Activated CD4-positive, alpha-beta memory T cell treated with anti-CD3 and anti-CD28 coated beads, Interleukin-2, amount 10 ng/mL, durations not matched to agents 7 days and 5 days (primary cell): ENCODE measurements at regions not wholly inside any gene's neighbourhood (a gene's known extent, or its start where the extent isn't known, plus 50 kb on each side); places are given as distances from the start of the nearest gene placed in this dataset.
A peak's percentile ranks its signal among the peaks of the same experiment; 100 is the strongest.

Experiments used
- CTCF ChIA-PET: fragments of 350-600 bp; sonication (Branson Sonifier 250); formaldehyde crosslinking; loops from one replicate; lab custom pipeline; 2021; ENCODE audit warnings: antibody characterized with exemption, inconsistent platforms; lab: Charles Lee
- POLR2A ChIA-PET: fragments of 350-600 bp; sonication (Branson Sonifier 250); formaldehyde crosslinking; loops from one replicate; lab custom pipeline; 2021; ENCODE audit warnings: antibody characterized with exemption; lab: Charles Lee
- DNase-seq: peaks from one replicate; pipeline ENCODE4 v3.0.0-alpha.2; 2020
- H3K27ac Mint-ChIP-seq: one replicate; pipeline ENCODE4 v1.8.0; 2021; ENCODE audit warnings: mild to moderate bottlenecking, mixed read lengths
- H3K27me3 Mint-ChIP-seq: one replicate; pipeline ENCODE4 v1.8.0; 2021; ENCODE audit warnings: mixed read lengths
- H3K36me3 Mint-ChIP-seq: one replicate; pipeline ENCODE4 v1.8.0; 2021; ENCODE audit warnings: low read depth, mixed read lengths
- H3K4me1 Mint-ChIP-seq: one replicate; pipeline ENCODE4 v1.8.0; 2021; ENCODE audit warnings: mixed read lengths
- H3K4me3 Mint-ChIP-seq: one replicate; pipeline ENCODE4 v1.8.0; 2021; ENCODE audit warnings: mild to moderate bottlenecking, mixed read lengths
- H3K9me3 Mint-ChIP-seq: one replicate; pipeline ENCODE4 v1.8.0; 2021; ENCODE audit warnings: mixed read lengths

GRCh38 chr7:35550831-35551230, 144.1 kb downstream of the HERPUD2 start:
- no peaks in the 10 kb centered on the region for H3K9me3 Mint-ChIP-seq
- peaks cover 10% of the 10 kb centered on the region for H3K27me3 Mint-ChIP-seq
- H3K4me3 Mint-ChIP-seq, result no peak overlapping the region
- no peak overlapping the region for H3K27ac Mint-ChIP-seq
- no peak for DNase-seq
- no peaks in the 10 kb centered on the region for H3K4me1 Mint-ChIP-seq
- ChIA-PET CTCF (no interaction called here), POLR2A (no interaction called here)
- no peaks in the 10 kb centered on the region for H3K36me3 Mint-ChIP-seq

GRCh38 chr7:35549781-35550180, 145.2 kb downstream of the HERPUD2 start:
- Mint-ChIP-seq H3K4me3 (no peak overlapping the region), H3K4me1 (no peaks in the 10 kb centered on the region), H3K27ac (no peak overlapping the region), H3K36me3 (no peaks in the 10 kb centered on the region), H3K27me3 (peaks cover 10% of the 10 kb centered on the region), H3K9me3 (no peaks in the 10 kb centered on the region)
- CTCF ChIA-PET, result no interaction called here
- DNase-seq, result no peak
- POLR2A ChIA-PET, result no interaction called here

- H3K4me1 Mint-ChIP-seq, result no peaks in the 10 kb centered on the region
- peaks cover 13% of the 10 kb centered on the region for H3K27me3 Mint-ChIP-seq
- no peak overlapping the region for H3K4me3 Mint-ChIP-seq
- no peaks in the 10 kb centered on the region for H3K36me3 Mint-ChIP-seq
- POLR2A ChIA-PET, result no interaction called here
- H3K27ac Mint-ChIP-seq, result no peak overlapping the region
- DNase-seq, result no peak
- H3K9me3 Mint-ChIP-seq, result no peaks in the 10 kb centered on the region
- CTCF ChIA-PET, result interaction anchor here (0.8 to 0.9 kb wide), 2 partner anchors 10 to 28 kb away, joined by 3 to 4 read pairs; no protein-coding TSS in a partner anchor
These were observed 146.6 kb downstream of the HERPUD2 start for GRCh38 chr7:35548291-35548690.

GRCh38 chr7:35546691-35547429, 148.1 kb downstream of the HERPUD2 start:
- no peak overlapping the region for H3K27ac Mint-ChIP-seq
- ChIA-PET CTCF (interaction anchor here (1.2 kb wide), 1 partner anchor 27 kb away, joined by 4 read pairs; no protein-coding TSS in a partner anchor), POLR2A (no interaction called here)
- no peaks in the 10 kb centered on the region for H3K36me3 Mint-ChIP-seq
- H3K27me3 Mint-ChIP-seq, result peaks cover 16% of the 10 kb centered on the region
- DNase-seq, result no peak
- H3K4me1 Mint-ChIP-seq, result no peaks in the 10 kb centered on the region
- H3K9me3 Mint-ChIP-seq, result no peaks in the 10 kb centered on the region
- H3K4me3 Mint-ChIP-seq, result no peak overlapping the region

GRCh38 chr7:35545831-35546230, 149.1 kb downstream of the HERPUD2 start:
- peaks cover 16% of the 10 kb centered on the region for H3K27me3 Mint-ChIP-seq
- no peak overlapping the region for H3K4me3 Mint-ChIP-seq
- H3K27ac Mint-ChIP-seq, result no peak overlapping the region
- ChIA-PET POLR2A (no interaction called here), CTCF (interaction anchor here (1.2 kb wide), 1 partner anchor 25 kb away, joined by 4 read pairs; no protein-coding TSS in a partner anchor)
- no peak for DNase-seq
- H3K36me3 Mint-ChIP-seq, result no peaks in the 10 kb centered on the region
- no peaks in the 10 kb centered on the region for H3K4me1 Mint-ChIP-seq
- H3K9me3 Mint-ChIP-seq, result no peaks in the 10 kb centered on the region

- POLR2A ChIA-PET, result no interaction called here
- CTCF ChIA-PET, result interaction anchor here (1.0 to 1.5 kb wide), 2 partner anchors 33 to 79 kb away, joined by 3 read pairs; no protein-coding TSS in a partner anchor
- no peaks in the 10 kb centered on the region for H3K36me3 Mint-ChIP-seq
- no peak overlapping the region for H3K27ac Mint-ChIP-seq
- no peak for DNase-seq
- peaks cover 16% of the 10 kb centered on the region for H3K27me3 Mint-ChIP-seq
- H3K4me1 Mint-ChIP-seq, result no peaks in the 10 kb centered on the region
- no peaks in the 10 kb centered on the region for H3K9me3 Mint-ChIP-seq
- H3K4me3 Mint-ChIP-seq, result no peak overlapping the region
These were observed 150.8 kb downstream of the HERPUD2 start for GRCh38 chr7:35544028-35544742.

GRCh38 chr7:35537067-35538023, 157.6 kb downstream of the HERPUD2 start:
- no peaks in the 10 kb centered on the region for H3K36me3 Mint-ChIP-seq
- DNase-seq, result peak; percentile 81
- H3K27ac Mint-ChIP-seq, result no peak overlapping the region
- H3K9me3 Mint-ChIP-seq, result no peaks in the 10 kb centered on the region
- POLR2A ChIA-PET, result no interaction called here
- peaks cover 5% of the 10 kb centered on the region for H3K4me1 Mint-ChIP-seq
- peaks cover 11% of the 10 kb centered on the region for H3K27me3 Mint-ChIP-seq
- CTCF ChIA-PET, result interaction anchor here (0.7 to 1.1 kb wide), 3 partner anchors 13 to 111 kb away, joined by 3 to 4 read pairs (median 3); no protein-coding TSS in a partner anchor
- peak overlapping the region; percentile 38 for H3K4me3 Mint-ChIP-seq

- H3K4me3 Mint-ChIP-seq, result no peak overlapping the region
- H3K36me3 Mint-ChIP-seq, result no peaks in the 10 kb centered on the region
- no peaks in the 10 kb centered on the region for H3K9me3 Mint-ChIP-seq
- no peak overlapping the region for H3K27ac Mint-ChIP-seq
- no peak for DNase-seq
- peaks cover 5% of the 10 kb centered on the region for H3K4me1 Mint-ChIP-seq
- H3K27me3 Mint-ChIP-seq, result peaks cover 15% of the 10 kb centered on the region
- ChIA-PET CTCF (interaction anchor here (0.9 kb wide), 1 partner anchor 89 kb away, joined by 3 read pairs; no protein-coding TSS in a partner anchor), POLR2A (no interaction called here)
These were observed 158.5 kb downstream of the HERPUD2 start for GRCh38 chr7:35536396-35536826.

GRCh38 chr7:35533902-35534301, 161.0 kb downstream of the HERPUD2 start:
- no peak for DNase-seq
- Mint-ChIP-seq H3K4me1 (peaks cover 5% of the 10 kb centered on the region), H3K36me3 (no peaks in the 10 kb centered on the region), H3K9me3 (no peaks in the 10 kb centered on the region), H3K4me3 (no peak overlapping the region), H3K27ac (no peak overlapping the region), H3K27me3 (peaks cover 18% of the 10 kb centered on the region)
- POLR2A ChIA-PET, result no interaction called here
- CTCF ChIA-PET, result interaction anchor here (1.0 kb wide), 1 partner anchor 22 kb away, joined by 4 read pairs; no protein-coding TSS in a partner anchor

GRCh38 chr7:35530124-35531109, 164.5 kb downstream of the HERPUD2 start:
- no peak overlapping the region for H3K4me3 Mint-ChIP-seq
- H3K27ac Mint-ChIP-seq, result no peak overlapping the region
- H3K9me3 Mint-ChIP-seq, result no peaks in the 10 kb centered on the region
- H3K4me1 Mint-ChIP-seq, result no peaks in the 10 kb centered on the region
- ChIA-PET CTCF (no interaction called here), POLR2A (no interaction called here)
- DNase-seq, result no peak
- no peaks in the 10 kb centered on the region for H3K36me3 Mint-ChIP-seq
- peaks cover 8% of the 10 kb centered on the region for H3K27me3 Mint-ChIP-seq

GRCh38 chr7:35529713-35530112, 165.2 kb downstream of the HERPUD2 start:
- Mint-ChIP-seq H3K36me3 (no peaks in the 10 kb centered on the region), H3K27ac (no peak overlapping the region), H3K9me3 (no peaks in the 10 kb centered on the region), H3K4me3 (no peak overlapping the region), H3K27me3 (peaks cover 8% of the 10 kb centered on the region), H3K4me1 (no peaks in the 10 kb centered on the region)
- CTCF ChIA-PET, result no interaction called here
- POLR2A ChIA-PET, result no interaction called here
- DNase-seq, result no peak
